Mesothelial cell of epicardium (in vitro differentiated cells): ENCODE measurements at regions not wholly inside any gene's neighbourhood (a gene's known extent, or its start where the extent isn't known, plus 50 kb on each side); places are given as distances from the start of the nearest gene placed in this dataset.

ENCODE experiments used
- DNase-seq, 2 experiments: peaks; one replicate each; pipeline ENCODE4 v3.0.0; 2021; ENCODE audit warnings: low spot score in 2 of 2; ENCODE audit not compliant: unreplicated experiment in 2 of 2
- H3K27ac Mint-ChIP-seq: 2 replicates; pipeline ENCODE4 v1.8.0; 2021; ENCODE audit warnings: mixed read lengths
- H3K27me3 Mint-ChIP-seq: 2 replicates; pipeline ENCODE4 v1.8.0; 2021; ENCODE audit warnings: low read depth, mixed read lengths
- H3K36me3 Mint-ChIP-seq: 2 replicates; pipeline ENCODE4 v1.8.0; 2021; ENCODE audit warnings: mixed read lengths
- H3K4me1 Mint-ChIP-seq: 2 replicates; pipeline ENCODE4 v1.8.0; 2021; ENCODE audit warnings: mixed read lengths
- H3K4me3 Mint-ChIP-seq: 2 replicates; pipeline ENCODE4 v1.8.0; 2021; ENCODE audit warnings: mild to moderate bottlenecking, moderate library complexity, mixed read lengths
- H3K9me3 Mint-ChIP-seq: 2 replicates; pipeline ENCODE4 v1.8.0; 2021; ENCODE audit warnings: mixed read lengths
- CTCF ChIP-seq: fragments of 200-600 bp; sonication (generic); IDR thresholded peaks from one replicate; pipeline ENCODE4 v1.5.0; 2021; ENCODE audit warnings: antibody characterized with exemption; ENCODE audit not compliant: unreplicated experiment

GRCh38 chr6:56802584-56802983 lies 152.3 kb upstream of the BEND6 start:
- Mint-ChIP-seq H3K4me1 (peaks cover 16% of the 10 kb centered on the region), H3K27ac (peak overlapping the region; percentile 82), H3K9me3 (no peaks in the 10 kb centered on the region)

GRCh38 chr6:56799989-56800388 lies 154.9 kb upstream of the BEND6 start:
- no peak for DNase-seq
- Mint-ChIP-seq H3K4me3 (no peak overlapping the region), H3K27ac (no peak overlapping the region), H3K27me3 (no peaks in the 10 kb centered on the region), H3K36me3 (no peaks in the 10 kb centered on the region), H3K9me3 (no peaks in the 10 kb centered on the region), H3K4me1 (peaks cover 30% of the 10 kb centered on the region)
- no peak for TF ChIP-seq CTCF

More at GRCh38 chr6:56802584-56802983, 152.3 kb upstream of the BEND6 start:
- H3K27me3 Mint-ChIP-seq: no peaks in the 10 kb centered on the region
- no peaks in the 10 kb centered on the region for H3K36me3 Mint-ChIP-seq
- no peak overlapping the region for H3K4me3 Mint-ChIP-seq
- no peak for DNase-seq
- TF ChIP-seq CTCF: no peak

- DNase-seq: no peak
- Mint-ChIP-seq H3K9me3 (no peaks in the 10 kb centered on the region), H3K4me1 (peaks cover 26% of the 10 kb centered on the region), H3K36me3 (no peaks in the 10 kb centered on the region), H3K27ac (no peak overlapping the region), H3K27me3 (no peaks in the 10 kb centered on the region), H3K4me3 (no peak overlapping the region)
- TF ChIP-seq CTCF: no peak
Measured at GRCh38 chr6:56798163-56798562, 155.5 kb upstream of the DST start.

DNA sequence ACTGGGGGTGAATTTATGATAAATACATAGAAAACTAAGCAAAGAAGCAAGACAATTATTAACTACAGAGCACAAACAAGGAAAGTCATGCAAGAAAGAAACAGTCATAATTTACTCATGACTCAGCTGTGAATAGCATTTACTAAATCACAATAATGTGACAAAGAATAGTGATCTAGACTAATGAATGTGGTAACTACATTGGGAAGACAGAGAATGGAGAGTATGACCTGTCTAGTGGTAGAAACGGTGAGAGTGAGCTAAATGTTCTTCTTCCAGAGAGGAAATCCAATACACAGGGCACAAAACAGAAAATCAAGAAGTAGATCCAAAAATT lies 153.5 kb upstream of the DST start:
- Mint-ChIP-seq H3K4me3 (no peak overlapping the region), H3K36me3 (no peaks in the 10 kb centered on the region), H3K27ac (no peak overlapping the region), H3K9me3 (no peaks in the 10 kb centered on the region), H3K4me1 (peaks cover 18% of the 10 kb centered on the region), H3K27me3 (no peaks in the 10 kb centered on the region)
- no peak for DNase-seq
- no peak for TF ChIP-seq CTCF

- H3K27ac Mint-ChIP-seq: no peak overlapping the region
- DNase-seq: no peak
- TF ChIP-seq CTCF: no peak
- H3K27me3 Mint-ChIP-seq: no peaks in the 10 kb centered on the region
- H3K36me3 Mint-ChIP-seq: no peaks in the 10 kb centered on the region
- no peaks in the 10 kb centered on the region for H3K9me3 Mint-ChIP-seq
- peaks cover 20% of the 10 kb centered on the region for H3K4me1 Mint-ChIP-seq
- no peak overlapping the region for H3K4me3 Mint-ChIP-seq
Measured at GRCh38 chr6:56795466-56796195, 152.9 kb upstream of the DST start.

- Mint-ChIP-seq H3K4me1 (peaks cover 27% of the 10 kb centered on the region), H3K27ac (no peak overlapping the region), H3K36me3 (no peaks in the 10 kb centered on the region), H3K9me3 (no peaks in the 10 kb centered on the region), H3K27me3 (no peaks in the 10 kb centered on the region), H3K4me3 (no peak overlapping the region)
- no peak for DNase-seq
- TF ChIP-seq CTCF: no peak
Measured at GRCh38 chr6:56794421-56794820, 151.7 kb upstream of the DST start.
